Breast epithelium (tissue), 3 donors: ENCODE measurements at regions not wholly inside any gene's neighbourhood (a gene's known extent, or its start where the extent isn't known, plus 50 kb on each side); places are given as distances from the start of the nearest gene placed in this dataset.

ENCODE experiments used
- CTCF ChIP-seq, 3 donors: fragments of 450-650 bp; IDR thresholded peaks; one replicate each; pipeline ENCODE4 v1.5.1; 2016 to 2017; ENCODE audit warnings: antibody characterized with exemption in 3 of 3, mild to moderate bottlenecking in 3 of 3, moderate library complexity in 3 of 3
- POLR2A ChIP-seq: fragments of 450-650 bp; IDR thresholded peaks from one replicate; pipeline ENCODE4 v1.6.1; 2016; ENCODE audit warnings: antibody characterized with exemption, mild to moderate bottlenecking, moderate library complexity
- POLR2AphosphoS5 ChIP-seq, 3 donors: sonication (generic); formaldehyde crosslinking; IDR thresholded peaks; one replicate each; pipeline ENCODE4 v1.6.1; 2017; ENCODE audit warnings: antibody characterized with exemption in 3 of 3

GRCh38 chr4:18536428-18536827 lies 514.9 kb upstream of the LCORL start:
- TF ChIP-seq CTCF (IDR thresholded peaks at IDR 0.05) (no peak), POLR2AphosphoS5 (IDR thresholded peaks at IDR 0.05) (no peak), POLR2A (no peak)
